ENCODE measurements at regions not wholly inside any gene's neighbourhood (a gene's known extent, or its start where the extent isn't known, plus 50 kb on each side); places are given as distances from the start of the nearest gene placed in this dataset.

DNA sequence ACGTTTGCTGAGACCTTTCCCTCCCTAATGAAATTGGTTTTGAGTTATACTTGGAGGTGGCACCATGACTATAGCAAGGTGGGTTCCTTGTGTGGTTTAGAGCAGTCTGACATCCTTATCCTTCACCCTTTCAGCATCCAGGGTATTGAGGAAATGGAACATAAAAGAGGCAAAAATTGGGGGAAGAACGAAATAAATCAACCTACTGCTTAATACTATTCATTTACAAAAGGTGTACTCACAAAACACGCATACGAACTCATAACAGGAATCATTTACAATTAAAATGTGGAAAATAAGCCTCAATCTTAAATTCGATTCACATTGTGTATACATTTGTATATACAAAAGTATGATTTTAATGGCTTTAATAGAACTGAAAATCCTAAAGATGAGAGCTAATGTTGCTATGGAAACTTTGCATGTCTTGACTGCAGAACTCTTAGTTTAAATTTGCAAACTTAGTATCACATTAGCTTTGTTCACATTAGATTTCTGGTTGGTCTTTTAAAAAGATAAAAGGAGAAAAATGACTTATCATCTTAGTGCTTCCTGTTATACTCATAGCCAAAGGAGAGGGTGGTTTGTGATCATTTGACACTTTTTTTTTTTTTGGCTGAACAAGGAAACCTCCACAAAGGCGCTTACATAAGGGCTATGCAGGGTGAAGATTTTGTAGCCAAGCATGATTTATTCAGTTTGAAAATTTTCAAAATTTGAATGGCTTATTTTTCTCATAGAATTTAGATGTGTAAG is 76.1 kb upstream of the ATXN1 start:
- Histone ChIP-seq H3K36me3 (no peaks in the 10 kb centered on the region), H3K4me1 (peaks cover 6% of the 10 kb centered on the region), H3K9me3 (no peaks in the 10 kb centered on the region), H3K27me3 (no peaks in the 10 kb centered on the region), H3K4me3 (no peak overlapping the region), H3K27ac (peak overlapping the region; percentile 38)
- TF ChIP-seq, protein P1, sequence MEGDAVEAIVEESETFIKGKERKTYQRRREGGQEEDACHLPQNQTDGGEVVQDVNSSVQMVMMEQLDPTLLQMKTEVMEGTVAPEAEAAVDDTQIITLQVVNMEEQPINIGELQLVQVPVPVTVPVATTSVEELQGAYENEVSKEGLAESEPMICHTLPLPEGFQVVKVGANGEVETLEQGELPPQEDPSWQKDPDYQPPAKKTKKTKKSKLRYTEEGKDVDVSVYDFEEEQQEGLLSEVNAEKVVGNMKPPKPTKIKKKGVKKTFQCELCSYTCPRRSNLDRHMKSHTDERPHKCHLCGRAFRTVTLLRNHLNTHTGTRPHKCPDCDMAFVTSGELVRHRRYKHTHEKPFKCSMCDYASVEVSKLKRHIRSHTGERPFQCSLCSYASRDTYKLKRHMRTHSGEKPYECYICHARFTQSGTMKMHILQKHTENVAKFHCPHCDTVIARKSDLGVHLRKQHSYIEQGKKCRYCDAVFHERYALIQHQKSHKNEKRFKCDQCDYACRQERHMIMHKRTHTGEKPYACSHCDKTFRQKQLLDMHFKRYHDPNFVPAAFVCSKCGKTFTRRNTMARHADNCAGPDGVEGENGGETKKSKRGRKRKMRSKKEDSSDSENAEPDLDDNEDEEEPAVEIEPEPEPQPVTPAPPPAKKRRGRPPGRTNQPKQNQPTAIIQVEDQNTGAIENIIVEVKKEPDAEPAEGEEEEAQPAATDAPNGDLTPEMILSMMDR (IDR thresholded peaks at IDR 0.05): no peak
- TF ChIP-seq EP300 (IDR thresholded peaks at IDR 0.05) (no peak), POLR2A (IDR thresholded peaks at IDR 0.05) (no peak)
- DNase-seq (ENCODE audit: low spot score in 2 of 2): no peak
- 84% methylated on average over 6 of the region's 6 CpGs for WGBS

DNA sequence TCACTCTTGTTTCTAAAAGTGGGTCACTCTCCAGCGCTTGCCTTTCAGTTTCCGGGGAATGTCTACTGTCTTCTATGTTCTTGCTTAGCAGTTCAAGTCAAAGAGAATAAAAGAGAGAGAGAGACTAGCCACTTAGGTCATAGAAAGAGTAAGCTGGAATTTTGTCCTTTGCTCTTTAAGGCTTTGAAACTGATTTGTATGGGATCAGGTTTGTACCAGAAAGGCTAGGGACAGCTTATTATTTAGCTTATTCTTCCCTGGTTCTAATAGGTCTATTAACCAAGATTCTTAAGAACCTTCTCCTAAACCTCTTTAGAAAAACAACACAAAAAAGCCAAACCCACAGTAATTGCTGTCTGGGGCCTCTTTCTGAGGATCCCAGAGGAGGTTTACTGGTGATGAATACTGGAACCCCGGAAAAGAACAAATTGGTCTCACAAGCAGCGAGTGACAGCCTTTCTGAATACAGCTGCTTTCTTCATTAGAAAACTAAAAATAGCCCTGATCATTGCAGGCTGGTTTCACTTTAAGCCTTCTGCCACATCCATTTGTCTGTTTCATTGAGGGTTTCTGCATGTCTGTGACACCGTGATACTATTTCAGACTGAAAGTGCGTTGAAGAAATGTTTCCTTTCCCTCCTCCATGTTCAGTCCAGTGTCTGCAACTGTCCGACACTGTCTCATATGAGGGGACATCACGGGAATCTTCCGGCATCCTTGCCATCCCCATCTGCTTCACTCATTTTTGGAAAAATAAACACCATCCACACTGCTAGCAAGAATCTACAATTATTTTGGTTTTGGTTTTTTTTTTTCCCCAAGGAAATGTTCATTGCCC is 75.1 kb upstream of the ATXN1 start:
- H3K27ac ChIP-seq: peak overlapping the region; percentile 38
- no peak for DNase-seq (ENCODE audit: low spot score in 2 of 2)
- TF ChIP-seq POLR2AphosphoS5 (IDR thresholded peaks at IDR 0.05): no peak
- no peak for TF ChIP-seq EP300 (IDR thresholded peaks at IDR 0.05)
- TF ChIP-seq, protein P1 (IDR thresholded peaks at IDR 0.05): no peak
- no peak for TF ChIP-seq POLR2A (IDR thresholded peaks at IDR 0.05)
- 56% methylated on average over 9 of the region's 9 CpGs for WGBS
- H3K4me1 ChIP-seq: peaks cover 6% of the 10 kb centered on the region
- H3K4me3 ChIP-seq: peak overlapping the region; percentile 6
- no peaks in the 10 kb centered on the region for H3K27me3 ChIP-seq
- no peaks in the 10 kb centered on the region for H3K9me3 ChIP-seq
- H3K36me3 ChIP-seq: no peaks in the 10 kb centered on the region

DNA sequence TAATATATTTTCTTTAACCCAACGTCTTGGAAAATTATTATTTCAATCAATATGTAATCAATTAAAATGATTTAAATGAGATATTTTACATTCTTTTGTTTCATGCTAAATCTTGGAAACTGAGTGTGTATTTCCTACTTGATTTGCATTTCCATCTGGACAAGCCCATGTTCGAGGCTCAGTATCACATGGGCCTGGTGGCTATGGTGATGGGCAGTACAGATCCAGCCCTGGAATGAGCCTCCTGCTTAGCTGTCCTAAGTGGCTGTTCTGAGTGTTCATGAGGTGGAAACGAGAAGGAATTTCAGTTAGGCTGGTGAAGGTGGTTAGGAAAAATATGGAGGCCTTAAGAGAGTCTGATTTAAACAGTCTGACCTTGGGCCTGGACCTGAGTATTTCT is 73.0 kb upstream of the ATXN1 start:
- DNase-seq (ENCODE audit: low spot score in 2 of 2): no peak
- Histone ChIP-seq H3K27ac (no peak overlapping the region), H3K4me3 (no peak overlapping the region), H3K9me3 (no peaks in the 10 kb centered on the region), H3K36me3 (no peaks in the 10 kb centered on the region), H3K27me3 (no peaks in the 10 kb centered on the region), H3K4me1 (peaks cover 6% of the 10 kb centered on the region)
- TF ChIP-seq POLR2A (IDR thresholded peaks at IDR 0.05) (no peak), POLR2AphosphoS5 (IDR thresholded peaks at IDR 0.05) (no peak), EP300 (IDR thresholded peaks at IDR 0.05) (no peak)
- TF ChIP-seq, protein P1 (IDR thresholded peaks at IDR 0.05): no peak
- WGBS: 80% methylated on average over 3 of the region's 3 CpGs

DNA sequence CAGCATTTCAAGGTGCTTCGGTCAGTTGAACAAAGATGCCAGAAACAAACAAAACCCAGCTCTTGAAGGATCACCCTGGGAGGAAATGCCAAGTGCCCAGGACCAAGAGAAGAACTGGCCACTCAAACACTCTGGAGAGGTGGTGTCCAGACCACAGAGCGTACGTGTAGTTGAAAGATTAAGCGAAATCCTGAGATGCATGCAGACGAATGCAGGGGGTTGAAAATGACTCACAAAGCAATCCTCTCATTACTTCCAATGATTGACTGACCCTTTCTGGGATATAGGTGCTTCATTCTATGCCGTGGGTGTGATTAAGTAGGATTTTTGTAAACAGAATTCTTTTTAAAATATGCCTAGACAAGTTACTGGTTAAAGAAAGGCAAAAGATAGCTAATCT is 71.5 kb upstream of the ATXN1 start:
- no peak for TF ChIP-seq POLR2AphosphoS5 (IDR thresholded peaks at IDR 0.05)
- TF ChIP-seq, protein P1 (IDR thresholded peaks at IDR 0.05): no peak
- no peak for DNase-seq (ENCODE audit: low spot score in 2 of 2)
- no peak overlapping the region for H3K4me3 ChIP-seq
- H3K9me3 ChIP-seq: no peaks in the 10 kb centered on the region
- no peaks in the 10 kb centered on the region for H3K36me3 ChIP-seq
- WGBS: 95% methylated on average over 6 of the region's 6 CpGs
- H3K27ac ChIP-seq: no peak overlapping the region
- H3K27me3 ChIP-seq: no peaks in the 10 kb centered on the region
- H3K4me1 ChIP-seq: peaks cover 6% of the 10 kb centered on the region

DNA sequence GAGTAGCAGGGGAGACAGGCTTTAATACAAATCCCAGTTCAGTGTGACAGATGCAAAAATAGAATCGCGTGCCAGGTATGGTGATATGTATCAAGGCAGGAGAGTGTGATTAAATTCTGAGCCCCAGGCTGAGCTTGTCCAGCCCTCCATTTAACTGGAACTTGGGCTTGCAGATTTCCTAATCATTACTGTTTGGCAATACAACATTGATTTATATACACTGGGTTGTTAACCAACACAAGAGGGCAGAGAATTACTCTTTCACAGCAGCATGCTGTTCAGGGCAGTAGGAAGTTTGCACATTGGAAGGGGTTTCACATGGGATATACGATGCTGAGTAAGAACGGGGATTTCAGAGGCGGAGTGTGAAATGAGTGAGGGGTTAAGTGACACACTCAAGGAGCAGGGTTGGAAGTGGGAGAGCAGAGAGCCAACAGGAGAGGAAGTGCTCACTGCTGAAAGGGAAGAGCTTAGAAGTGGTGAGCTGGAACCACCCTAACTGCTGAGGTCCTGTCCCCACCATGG is 70.8 kb upstream of the ATXN1 start:
- H3K27ac ChIP-seq: no peak overlapping the region
- H3K36me3 ChIP-seq: no peaks in the 10 kb centered on the region
- DNase-seq (ENCODE audit: low spot score in 2 of 2): no peak
- WGBS: 71% methylated on average over 5 of the region's 5 CpGs
- H3K27me3 ChIP-seq: no peaks in the 10 kb centered on the region
- no peak overlapping the region for H3K4me3 ChIP-seq
- peaks cover 4% of the 10 kb centered on the region for H3K4me1 ChIP-seq
- H3K9me3 ChIP-seq: no peaks in the 10 kb centered on the region
- no peak for TF ChIP-seq POLR2AphosphoS5 (IDR thresholded peaks at IDR 0.05)
- TF ChIP-seq, protein P1 (IDR thresholded peaks at IDR 0.05): no peak
- TF ChIP-seq EP300 (IDR thresholded peaks at IDR 0.05): no peak
- TF ChIP-seq POLR2A (IDR thresholded peaks at IDR 0.05): no peak

All from suprapubic skin (tissue), 4 donors.